OCI-LY1 (cell line): ENCODE measurements at regions not wholly inside any gene's neighbourhood (a gene's known extent, or its start where the extent isn't known, plus 50 kb on each side); places are given as distances from the start of the nearest gene placed in this dataset.

ENCODE experiments used
- H2AFZ ChIP-seq: fragments of 200-600 bp; sonication (generic), shearing (Covaris generic); 2 replicates; pipeline ENCODE4 v1.6.0; 2014; ENCODE audit warnings: antibody characterized with exemption, mild to moderate bottlenecking, low read length
- H3F3A ChIP-seq: fragments of 200-600 bp; sonication (generic), shearing (Covaris generic); 2 replicates; pipeline ENCODE4 v1.6.0; 2014; ENCODE audit warnings: mild to moderate bottlenecking, antibody characterized with exemption, low read length, moderate library complexity; ENCODE audit not compliant: insufficient read depth
- H3K27ac ChIP-seq: fragments of 200-600 bp; sonication (generic); 2 replicates; pipeline ENCODE4 v1.5.1; 2014; ENCODE audit warnings: low read length, mixed run types, mild to moderate bottlenecking, low read depth; ENCODE audit not compliant: poor library complexity, severe bottlenecking
- H3K27me3 ChIP-seq: fragments of 200-600 bp; sonication (generic); 2 replicates; pipeline ENCODE4 v1.6.0; 2014; ENCODE audit warnings: antibody characterized with exemption, mild to moderate bottlenecking, low read length, moderate library complexity; ENCODE audit not compliant: insufficient read depth
- H3K36me3 ChIP-seq: fragments of 200-600 bp; sonication (generic); 2 replicates; pipeline ENCODE4 v1.6.1; 2014; ENCODE audit warnings: mild to moderate bottlenecking, antibody characterized with exemption, low read length, moderate library complexity, mixed read lengths; ENCODE audit not compliant: insufficient read depth
- H3K4me1 ChIP-seq: fragments of 200-600 bp; sonication (generic); 2 replicates; pipeline ENCODE4 v1.5.1; 2014; ENCODE audit warnings: mild to moderate bottlenecking, low read length, moderate library complexity; ENCODE audit not compliant: insufficient read depth, severe bottlenecking
- H3K4me2 ChIP-seq: fragments of 200-600 bp; sonication (generic), shearing (Covaris generic); 2 replicates; pipeline ENCODE4 v1.6.1; 2014; ENCODE audit warnings: low read length
- H3K4me3 ChIP-seq: fragments of 200-600 bp; sonication (generic); 2 replicates; pipeline ENCODE4 v1.5.1; 2014; ENCODE audit warnings: low read length, low read depth, mild to moderate bottlenecking, mixed read lengths; ENCODE audit not compliant: poor library complexity, severe bottlenecking
- H3K79me2 ChIP-seq: fragments of 200-600 bp; shearing (Covaris generic); 2 replicates; pipeline ENCODE4 v1.6.1; 2016; ENCODE audit warnings: mixed run types, low read length, mixed read lengths; ENCODE audit not compliant: insufficient read depth
- H3K9ac ChIP-seq: fragments of 200-600 bp; sonication (generic), shearing (Covaris generic); 2 replicates; pipeline ENCODE4 v1.6.1; 2014; ENCODE audit warnings: mild to moderate bottlenecking, low read length, mixed read lengths
- H3K9me2 ChIP-seq: fragments of 200-600 bp; sonication (generic), shearing (Covaris generic); 2 replicates; pipeline ENCODE4 v1.6.1; 2014; ENCODE audit warnings: low read depth, mild to moderate bottlenecking, low read length, mixed read lengths
- H3K9me3 ChIP-seq: fragments of 200-600 bp; shearing (Covaris generic); 2 replicates; pipeline ENCODE4 v1.6.1; 2014; ENCODE audit warnings: low read length, mixed read lengths
- H4K20me1 ChIP-seq: fragments of 200-600 bp; sonication (generic), shearing (Covaris generic); 2 replicates; pipeline ENCODE4 v1.6.0; 2016; ENCODE audit warnings: mild to moderate bottlenecking, low read length; ENCODE audit not compliant: insufficient read depth
- CTCF ChIP-seq: fragments of 200-600 bp; sonication (generic), shearing (Covaris generic); IDR thresholded peaks from 2 replicates; pipeline ENCODE4 v1.5.1; 2017; ENCODE audit warnings: mild to moderate bottlenecking, antibody characterized with exemption, low read length, moderate library complexity, mixed read lengths
- EZH2 ChIP-seq: fragments of 200-600 bp; sonication (generic), shearing (Covaris generic); IDR thresholded peaks from 2 replicates; pipeline ENCODE4 v1.8.0; 2017; ENCODE audit warnings: borderline replicate concordance, mixed run types, mild to moderate bottlenecking, antibody characterized with exemption, low read length, moderate library complexity, mixed read lengths

GRCh38 chr6:66376001-66376400 lies 669.0 kb upstream of the EYS start:
- no peak overlapping the region for H3K27ac ChIP-seq
- TF ChIP-seq CTCF, result no peak
- TF ChIP-seq EZH2, result no peak
- H3K9me3 ChIP-seq, result no peaks in the 10 kb centered on the region
- no peak overlapping the region for H3K4me3 ChIP-seq
- H3K79me2 ChIP-seq, result no peaks in the 10 kb centered on the region
- H3K9ac ChIP-seq, result no peak overlapping the region
- no peaks in the 10 kb centered on the region for H3K4me1 ChIP-seq
- H3K27me3 ChIP-seq, result no peaks in the 10 kb centered on the region
- H2AFZ ChIP-seq, result no peak overlapping the region
- no peaks in the 10 kb centered on the region for H3K9me2 ChIP-seq
- H3K36me3 ChIP-seq, result no peaks in the 10 kb centered on the region
- H3F3A ChIP-seq, result no peaks in the 10 kb centered on the region
- no peak overlapping the region for H3K4me2 ChIP-seq
- no peaks in the 10 kb centered on the region for H4K20me1 ChIP-seq

GRCh38 chr6:66369407-66369806 lies 662.4 kb upstream of the EYS start:
- Histone ChIP-seq H2AFZ (no peak overlapping the region), H3K36me3 (no peaks in the 10 kb centered on the region), H3K27me3 (no peaks in the 10 kb centered on the region), H3K9me3 (no peaks in the 10 kb centered on the region), H3K4me3 (no peak overlapping the region), H3K9ac (no peak overlapping the region), H3K9me2 (no peaks in the 10 kb centered on the region), H3F3A (no peaks in the 10 kb centered on the region), H3K4me2 (no peak overlapping the region), H3K79me2 (no peaks in the 10 kb centered on the region), H3K4me1 (no peaks in the 10 kb centered on the region), H3K27ac (no peak overlapping the region), H4K20me1 (no peaks in the 10 kb centered on the region)
- TF ChIP-seq EZH2, result no peak
- TF ChIP-seq CTCF, result no peak

- Histone ChIP-seq H3K27me3 (no peaks in the 10 kb centered on the region), H3F3A (no peaks in the 10 kb centered on the region), H3K9me2 (no peaks in the 10 kb centered on the region), H3K9me3 (no peaks in the 10 kb centered on the region), H3K27ac (no peak overlapping the region), H4K20me1 (no peaks in the 10 kb centered on the region), H3K9ac (no peak overlapping the region), H3K4me1 (no peaks in the 10 kb centered on the region), H3K79me2 (no peaks in the 10 kb centered on the region), H3K4me2 (no peak overlapping the region), H3K36me3 (no peaks in the 10 kb centered on the region), H2AFZ (no peak overlapping the region), H3K4me3 (no peak overlapping the region)
- TF ChIP-seq CTCF, result no peak
These were observed 655.9 kb upstream of the EYS start for GRCh38 chr6:66362888-66363287.
